HCT116 (cell line): ENCODE measurements at regions not wholly inside any gene's neighbourhood (a gene's known extent, or its start where the extent isn't known, plus 50 kb on each side); places are given as distances from the start of the nearest gene placed in this dataset.

Experiments
- ATAC-seq: fragments of 200-7000 bp; cut with Tn5 transposase; 2 replicates; pipeline ENCODE4 v1.9.1; 2020; ENCODE audit warnings: mild to moderate bottlenecking, moderate library complexity
- BruUV-seq: library from RNA; stranded (reverse); fragments of 400-500 nt; replicated peaks from 2 replicates; lab custom pipeline; 2021; lab: Mats Ljungman, UMichigan
- CTCF ChIA-PET: fragments of 300-600 bp; sonication (Branson Sonifier 250); formaldehyde crosslinking; loops from one replicate; lab custom pipeline; 2021; ENCODE audit warnings: antibody characterized with exemption; lab: Charles Lee
- POLR2A ChIA-PET: fragments of 300-600, 350-600 bp; sonication (Branson Sonifier 250); formaldehyde crosslinking; loops from one replicate; lab custom pipeline; 2021; ENCODE audit warnings: antibody characterized with exemption; lab: Charles Lee
- RAD21 ChIA-PET, 2 experiments: fragments of 300-600 bp; sonication (Branson Sonifier 250); formaldehyde crosslinking; loops; one replicate each; lab custom pipeline; 2023; ENCODE audit warnings: low total read pairs in 2 of 2; ENCODE audit not compliant: uncharacterized antibody in 2 of 2, unreplicated experiment in 2 of 2, low non-redundant PET in 1 of 2; lab: Charles Lee
- DNase-seq: peaks from one replicate; pipeline ENCODE4 v3.0.0-alpha.2; 2010; ENCODE audit warnings: low read depth, low spot score
- H2AFZ ChIP-seq: fragments of 200-600 bp; shearing (Covaris generic), sonication (generic); 2 replicates; pipeline ENCODE4 v1.6.1; 2017; ENCODE audit warnings: low read depth, mixed run types, mixed read lengths, antibody characterized with exemption, low read length; ENCODE audit not compliant: poor library complexity, severe bottlenecking
- H3K27ac ChIP-seq: 2 replicates; pipeline ENCODE4 v1.5.1; 2012; ENCODE audit warnings: low read depth, low read length
- H3K27me3 ChIP-seq: fragments of 200-600 bp; sonication (generic); 2 replicates; pipeline ENCODE4 v1.6.1; 2016; ENCODE audit warnings: mixed run types, low read length, mixed read lengths; ENCODE audit not compliant: insufficient read depth
- H3K36me3 ChIP-seq, 2 experiments: fragments of 200-500 bp in 1 of 2; fragments of 200-600 bp in 1 of 2; sonication (Bioruptor generic) in 1 of 2; sonication (generic) in 1 of 2; 2 replicates each; pipeline versions ENCODE4 v1.5.1 to v1.6.1; 2014 to 2016; ENCODE audit warnings: low read length in 2 of 2, inconsistent platforms in 1 of 2, mixed read lengths in 1 of 2, mixed run types in 1 of 2; ENCODE audit not compliant: insufficient read depth in 2 of 2, control insufficient read depth in 1 of 2
- H3K4me1 ChIP-seq, 2 experiments: fragments of 200-600 bp in 1 of 2; sonication (generic) in 1 of 2; 2 replicates each; pipeline versions ENCODE4 v1.5.1 to v1.6.1; 2012 to 2017; ENCODE audit warnings: low read length in 2 of 2, inconsistent platforms in 1 of 2, mild to moderate bottlenecking in 1 of 2, mixed read lengths in 1 of 2, mixed run types in 1 of 2, moderate library complexity in 1 of 2; ENCODE audit not compliant: insufficient read depth in 2 of 2, control insufficient read depth in 1 of 2
- H3K4me2 ChIP-seq: fragments of 200-600 bp; sonication (generic); 2 replicates; pipeline ENCODE4 v1.6.1; 2017; ENCODE audit warnings: mixed run types, low read length, mixed read lengths
- H3K4me3 ChIP-seq, 2 experiments: fragments of 200-600 bp in 1 of 2; sonication (generic) in 1 of 2; replicated peaks in 1 of 2; 2 replicates each; pipeline ENCODE4 v1.5.1; 2011 to 2016; ENCODE audit warnings: low read length in 2 of 2, control low read depth in 1 of 2, low read depth in 1 of 2, mild to moderate bottlenecking in 1 of 2, mixed read lengths in 1 of 2, mixed run types in 1 of 2
- H3K79me2 ChIP-seq: fragments of 200-600 bp; sonication (generic); 2 replicates; pipeline ENCODE4 v1.6.1; 2017; ENCODE audit warnings: mild to moderate bottlenecking, mixed run types, low read length, moderate library complexity, mixed read lengths; ENCODE audit not compliant: insufficient read depth
- H3K9ac ChIP-seq: fragments of 200-600 bp; sonication (generic); 2 replicates; pipeline ENCODE4 v1.6.1; 2016; ENCODE audit warnings: low read length, mixed read lengths
- H3K9me2 ChIP-seq: fragments of 200-600 bp; sonication (generic), shearing (Covaris generic); 2 replicates; pipeline ENCODE4 v1.6.1; 2017; ENCODE audit warnings: mixed run types, mild to moderate bottlenecking, moderate library complexity; ENCODE audit not compliant: insufficient read depth
- H3K9me3 ChIP-seq, 2 experiments: fragments of 200-500 bp in 1 of 2; fragments of 200-600 bp in 1 of 2; sonication (Bioruptor generic) in 1 of 2; sonication (generic) in 1 of 2; 2 replicates each; pipeline ENCODE4 v1.6.1; 2014 to 2017; ENCODE audit warnings: low read length in 2 of 2, mixed read lengths in 2 of 2, inconsistent platforms in 1 of 2, low read depth in 1 of 2, mild to moderate bottlenecking in 1 of 2, mixed run types in 1 of 2, moderate library complexity in 1 of 2; ENCODE audit not compliant: control insufficient read depth in 1 of 2, insufficient read depth in 1 of 2
- H4K20me1 ChIP-seq: fragments of 200-600 bp; sonication (generic), shearing (Covaris generic); 2 replicates; pipeline ENCODE4 v1.6.1; 2017; ENCODE audit warnings: mixed run types, mild to moderate bottlenecking, moderate library complexity; ENCODE audit not compliant: insufficient read depth
- CEBPB ChIP-seq: IDR thresholded peaks from 2 replicates; pipeline ENCODE4 v1.6.1; 2012; ENCODE audit warnings: low read depth
- ELF1 ChIP-seq: IDR thresholded peaks from 2 replicates; pipeline ENCODE4 v1.6.1; 2012; ENCODE audit warnings: low read depth, borderline replicate concordance
- EZH2phosphoT487 ChIP-seq: fragments of 200-600 bp; IDR thresholded peaks from 2 replicates; pipeline ENCODE4 v1.6.1; 2018; ENCODE audit warnings: antibody characterized with exemption, borderline replicate concordance
- FOSL1 ChIP-seq: IDR thresholded peaks from 2 replicates; pipeline ENCODE4 v1.6.1; 2012; ENCODE audit warnings: low read depth
- POLR2A ChIP-seq: IDR thresholded peaks from 2 replicates; pipeline ENCODE4 v1.7.0; 2011; ENCODE audit warnings: borderline replicate concordance; ENCODE audit not compliant: insufficient read depth, insufficient read length; ENCODE audit errors: extremely low read depth
- POLR2AphosphoS5 ChIP-seq: IDR thresholded peaks from 2 replicates; pipeline ENCODE4 v1.6.1; 2011; ENCODE audit warnings: mild to moderate bottlenecking, low read depth, low read length, moderate library complexity
- SIN3A ChIP-seq: IDR thresholded peaks from 2 replicates; pipeline ENCODE4 v1.6.1; 2012; ENCODE audit warnings: low read depth
- TCF7L2 ChIP-seq: IDR thresholded peaks from 2 replicates; pipeline ENCODE4 v1.7.0; 2011; ENCODE audit warnings: borderline replicate concordance, inconsistent platforms; ENCODE audit not compliant: insufficient read depth, insufficient read length; ENCODE audit errors: extremely low read depth
- YY1 ChIP-seq: IDR thresholded peaks from 2 replicates; pipeline ENCODE4 v1.6.1; 2011; ENCODE audit warnings: low read length, low read depth, moderate library complexity, mild to moderate bottlenecking; ENCODE audit not compliant: insufficient replicate concordance; ENCODE audit errors: extremely low read depth
- intact Hi-C: fragments of 100-400 bp; cut with micrococcal nuclease; formaldehyde crosslinking; loops from 2 replicates; pipeline ENCODE4 v1.10.0; 2022
- TF ChIP-seq, protein P1 (sequence below), 3 experiments: fragments of 200-600 bp in 1 of 3; sonication (generic) in 1 of 3; IDR thresholded peaks in 2 of 3; conservative IDR thresholded peaks in 1 of 3; 2 replicates each; pipeline ENCODE4 v1.5.1; 2012 to 2017; ENCODE audit warnings: low read depth in 2 of 3, low read length in 2 of 3, antibody characterized with exemption in 1 of 3, borderline replicate concordance in 1 of 3, control low read depth in 1 of 3, mild to moderate bottlenecking in 1 of 3, mixed read lengths in 1 of 3, mixed run types in 1 of 3, moderate library complexity in 1 of 3; ENCODE audit not compliant: insufficient read depth in 1 of 3
- TF ChIP-seq, protein P2 (sequence below): IDR thresholded peaks from 2 replicates; pipeline ENCODE4 v1.6.1; 2012; ENCODE audit warnings: low read depth
- TF ChIP-seq, protein P3 (sequence below): IDR thresholded peaks from 2 replicates; pipeline ENCODE4 v1.6.1; 2012

DNA sequence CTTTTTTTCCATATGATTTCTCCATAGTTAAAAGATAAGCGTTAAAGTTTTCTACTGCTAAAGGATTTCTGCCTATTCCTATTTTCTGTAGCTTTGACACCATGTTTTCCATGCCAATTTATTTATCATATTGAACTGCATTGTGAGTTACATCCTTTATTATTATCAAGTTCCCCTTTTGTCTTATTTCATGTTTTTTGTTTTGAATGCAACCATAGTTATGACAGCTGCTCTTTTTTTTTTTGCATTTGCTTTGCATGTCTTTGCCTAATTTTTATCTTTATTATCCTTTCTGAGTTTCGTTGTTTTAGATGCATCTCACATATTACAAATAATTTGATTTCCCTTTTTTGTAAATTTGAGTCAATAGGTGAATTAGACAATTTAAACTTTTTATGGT, 161.5 kb downstream of the DEPDC1B start:
- Histone ChIP-seq H3K27ac (no peak overlapping the region), H3K9me2 (no peaks in the 10 kb centered on the region), H2AFZ (no peak overlapping the region), H3K9ac (no peak overlapping the region), H3K4me3 (no peak overlapping the region), H3K36me3 (no peaks in the 10 kb centered on the region), H3K4me1 (no peaks in the 10 kb centered on the region), H3K27me3 (peaks cover 30% of the 10 kb centered on the region), H4K20me1 (no peaks in the 10 kb centered on the region), H3K9me3 (no peaks in the 10 kb centered on the region), H3K79me2 (no peaks in the 10 kb centered on the region), H3K4me2 (no peak overlapping the region)
- DNase-seq (no peak), ATAC-seq (no peak)
- RAD21 ChIA-PET, result no interaction called here
- POLR2A ChIA-PET, result no interaction called here
- BruUV-seq, result no TSS peak
- TF ChIP-seq POLR2AphosphoS5, result no peak
- TF ChIP-seq EZH2phosphoT487, result no peak
- TF ChIP-seq, protein P1, sequence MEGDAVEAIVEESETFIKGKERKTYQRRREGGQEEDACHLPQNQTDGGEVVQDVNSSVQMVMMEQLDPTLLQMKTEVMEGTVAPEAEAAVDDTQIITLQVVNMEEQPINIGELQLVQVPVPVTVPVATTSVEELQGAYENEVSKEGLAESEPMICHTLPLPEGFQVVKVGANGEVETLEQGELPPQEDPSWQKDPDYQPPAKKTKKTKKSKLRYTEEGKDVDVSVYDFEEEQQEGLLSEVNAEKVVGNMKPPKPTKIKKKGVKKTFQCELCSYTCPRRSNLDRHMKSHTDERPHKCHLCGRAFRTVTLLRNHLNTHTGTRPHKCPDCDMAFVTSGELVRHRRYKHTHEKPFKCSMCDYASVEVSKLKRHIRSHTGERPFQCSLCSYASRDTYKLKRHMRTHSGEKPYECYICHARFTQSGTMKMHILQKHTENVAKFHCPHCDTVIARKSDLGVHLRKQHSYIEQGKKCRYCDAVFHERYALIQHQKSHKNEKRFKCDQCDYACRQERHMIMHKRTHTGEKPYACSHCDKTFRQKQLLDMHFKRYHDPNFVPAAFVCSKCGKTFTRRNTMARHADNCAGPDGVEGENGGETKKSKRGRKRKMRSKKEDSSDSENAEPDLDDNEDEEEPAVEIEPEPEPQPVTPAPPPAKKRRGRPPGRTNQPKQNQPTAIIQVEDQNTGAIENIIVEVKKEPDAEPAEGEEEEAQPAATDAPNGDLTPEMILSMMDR (IDR thresholded peaks at IDR 0.05 in 2 of 3, conservative IDR thresholded peaks at IDR 0.05 in 1 of 3; ENCODE audit: borderline replicate concordance in 1 of 3, insufficient read depth in 1 of 3, low read depth in 2 of 3, low read length in 2 of 3), result no peak
- no peak for TF ChIP-seq ELF1
- TF ChIP-seq YY1, result no peak
- TF ChIP-seq FOSL1, result no peak
- no peak for TF ChIP-seq CEBPB
- TF ChIP-seq POLR2A, result no peak
- no peak for TF ChIP-seq SIN3A
- TF ChIP-seq TCF7L2, result no peak
- TF ChIP-seq, protein P2, sequence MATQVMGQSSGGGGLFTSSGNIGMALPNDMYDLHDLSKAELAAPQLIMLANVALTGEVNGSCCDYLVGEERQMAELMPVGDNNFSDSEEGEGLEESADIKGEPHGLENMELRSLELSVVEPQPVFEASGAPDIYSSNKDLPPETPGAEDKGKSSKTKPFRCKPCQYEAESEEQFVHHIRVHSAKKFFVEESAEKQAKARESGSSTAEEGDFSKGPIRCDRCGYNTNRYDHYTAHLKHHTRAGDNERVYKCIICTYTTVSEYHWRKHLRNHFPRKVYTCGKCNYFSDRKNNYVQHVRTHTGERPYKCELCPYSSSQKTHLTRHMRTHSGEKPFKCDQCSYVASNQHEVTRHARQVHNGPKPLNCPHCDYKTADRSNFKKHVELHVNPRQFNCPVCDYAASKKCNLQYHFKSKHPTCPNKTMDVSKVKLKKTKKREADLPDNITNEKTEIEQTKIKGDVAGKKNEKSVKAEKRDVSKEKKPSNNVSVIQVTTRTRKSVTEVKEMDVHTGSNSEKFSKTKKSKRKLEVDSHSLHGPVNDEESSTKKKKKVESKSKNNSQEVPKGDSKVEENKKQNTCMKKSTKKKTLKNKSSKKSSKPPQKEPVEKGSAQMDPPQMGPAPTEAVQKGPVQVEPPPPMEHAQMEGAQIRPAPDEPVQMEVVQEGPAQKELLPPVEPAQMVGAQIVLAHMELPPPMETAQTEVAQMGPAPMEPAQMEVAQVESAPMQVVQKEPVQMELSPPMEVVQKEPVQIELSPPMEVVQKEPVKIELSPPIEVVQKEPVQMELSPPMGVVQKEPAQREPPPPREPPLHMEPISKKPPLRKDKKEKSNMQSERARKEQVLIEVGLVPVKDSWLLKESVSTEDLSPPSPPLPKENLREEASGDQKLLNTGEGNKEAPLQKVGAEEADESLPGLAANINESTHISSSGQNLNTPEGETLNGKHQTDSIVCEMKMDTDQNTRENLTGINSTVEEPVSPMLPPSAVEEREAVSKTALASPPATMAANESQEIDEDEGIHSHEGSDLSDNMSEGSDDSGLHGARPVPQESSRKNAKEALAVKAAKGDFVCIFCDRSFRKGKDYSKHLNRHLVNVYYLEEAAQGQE, result no peak
- TF ChIP-seq, protein P3, sequence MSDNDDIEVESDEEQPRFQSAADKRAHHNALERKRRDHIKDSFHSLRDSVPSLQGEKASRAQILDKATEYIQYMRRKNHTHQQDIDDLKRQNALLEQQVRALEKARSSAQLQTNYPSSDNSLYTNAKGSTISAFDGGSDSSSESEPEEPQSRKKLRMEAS, result no peak
- intact Hi-C loops, result no loop called here
- CTCF ChIA-PET, result no interaction called here
